HG03575 (cell line): ENCODE measurements at regions not wholly inside any gene's neighbourhood (a gene's known extent, or its start where the extent isn't known, plus 50 kb on each side); places are given as distances from the start of the nearest gene placed in this dataset.
"Not testable (repeated sequence)": the region's sequence is repeated elsewhere in the genome, so short reads cannot be mapped to it uniquely, and the experiment has no call there.

Source experiments
- ATAC-seq: cut with Tn5 transposase; IDR thresholded peaks from one replicate; pipeline ENCODE4 v1.9.1; 2021; ENCODE audit not compliant: unreplicated experiment, insufficient number of reproducible peaks, low FRiP score; ENCODE audit errors: extremely low read depth

DNA sequence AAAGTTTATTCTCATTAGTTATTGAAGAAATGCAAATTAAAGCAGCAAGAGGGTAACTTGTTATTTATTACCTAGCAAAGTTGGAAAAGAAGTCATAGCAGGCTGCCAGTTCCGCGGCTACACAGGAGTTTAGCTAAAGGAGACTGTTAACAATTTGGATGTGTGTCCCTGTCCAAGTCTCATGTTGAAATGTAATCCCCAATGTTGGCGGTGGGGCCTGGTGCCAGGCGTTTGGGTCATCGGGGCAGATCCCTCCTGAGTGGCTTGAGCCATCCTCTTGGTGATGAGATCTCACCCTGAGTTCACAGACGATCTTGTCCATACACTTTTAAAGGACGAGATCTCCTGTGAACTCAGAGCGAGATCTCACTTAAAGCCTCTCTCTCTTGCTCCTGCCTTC is 608.3 kb downstream of the SH2D4B start:
- no peak for ATAC-seq

- no peak for ATAC-seq
Observed at GRCh38 chr10:81146436-81146835, 608.7 kb downstream of the SH2D4B start.

DNA sequence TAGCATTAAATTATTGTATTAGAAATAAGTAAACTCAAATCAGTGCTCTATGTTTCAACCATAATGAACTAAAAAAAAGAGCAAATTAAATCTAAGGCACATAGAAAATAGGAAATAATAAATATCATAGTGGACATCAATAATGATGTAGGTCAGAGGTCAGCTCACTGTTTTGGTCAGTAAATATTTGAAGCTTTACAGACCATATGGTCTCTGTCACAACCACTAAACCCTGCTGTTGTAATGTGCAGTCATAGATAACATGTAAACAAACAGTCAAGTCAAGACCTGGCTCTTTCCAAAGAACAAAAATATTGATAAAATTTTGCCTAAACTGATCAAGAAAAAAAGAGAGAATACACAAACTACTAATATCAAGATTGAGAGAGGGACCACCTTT is 615.0 kb downstream of the SH2D4B start:
- ATAC-seq = no peak

DNA sequence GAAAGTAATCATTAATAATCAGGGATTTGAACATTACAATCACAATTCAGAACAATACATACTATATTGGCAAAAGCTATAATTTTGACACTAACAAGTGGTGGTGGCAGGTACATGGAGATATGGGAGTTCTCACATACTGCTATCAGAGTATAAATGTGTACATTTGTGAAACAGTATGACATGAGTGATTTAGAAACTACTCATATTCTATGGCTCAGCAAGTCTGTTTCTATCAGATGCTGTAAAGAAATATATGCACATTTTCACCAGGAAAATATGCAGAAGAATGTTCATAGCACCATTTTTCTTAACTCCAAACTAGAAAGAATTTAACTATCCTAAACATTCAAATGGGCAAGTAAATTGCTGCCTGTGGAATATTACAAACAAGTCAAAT is 620.0 kb downstream of the SH2D4B start:
- no peak for ATAC-seq

DNA sequence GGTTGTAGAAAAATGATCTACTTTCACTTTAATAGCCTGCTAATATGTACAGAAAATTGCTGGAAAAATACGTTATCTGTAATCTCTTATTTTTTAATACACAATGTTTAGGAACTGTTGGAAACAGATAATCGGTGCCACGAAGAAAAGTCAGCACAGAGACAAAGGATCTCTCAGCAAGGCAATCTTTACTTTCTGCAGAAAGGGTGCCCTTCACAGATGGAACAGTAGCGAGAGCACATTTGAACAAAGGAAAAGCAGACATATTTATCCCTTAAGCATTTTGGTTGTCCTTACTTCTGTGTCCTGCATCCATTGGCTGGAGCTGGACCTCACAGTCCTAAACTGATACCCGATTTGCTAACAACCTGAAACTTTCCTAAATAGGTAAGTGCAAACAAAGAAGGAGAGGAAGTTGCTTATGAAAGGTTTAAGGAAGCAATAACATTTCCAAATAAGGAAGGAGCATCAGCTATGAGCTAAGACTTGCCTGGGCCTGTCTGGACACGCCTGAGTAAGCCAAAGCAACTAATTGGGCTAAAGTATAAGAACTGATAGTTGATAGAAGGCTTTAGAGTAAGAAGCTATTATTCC is 640.0 kb downstream of the SH2D4B start:
- ATAC-seq = no peak

DNA sequence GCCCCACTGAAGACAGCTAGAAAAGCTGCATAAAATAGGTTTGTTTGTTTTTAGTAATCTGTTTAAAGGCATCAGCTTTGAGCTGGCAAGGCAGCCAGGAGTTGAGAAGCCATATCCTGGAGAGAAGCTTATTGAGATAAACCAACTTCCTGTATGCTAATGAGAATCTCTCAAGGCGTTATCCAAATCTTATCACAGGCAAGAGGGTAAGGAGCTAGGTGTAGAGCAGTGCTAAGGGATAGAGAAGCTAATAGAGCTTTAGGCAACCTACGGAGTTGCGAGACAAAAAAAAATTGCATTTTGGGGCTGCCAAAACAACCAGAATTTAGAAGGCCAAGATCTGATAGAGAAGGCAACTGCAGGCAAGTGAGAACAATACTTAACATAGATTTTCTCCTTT is 641.6 kb downstream of the SH2D4B start:
- ATAC-seq = no peak

GRCh38 chr10:81179805-81180452 is 642.2 kb downstream of the SH2D4B start:
- ATAC-seq = peak; percentile 62

- no peak for ATAC-seq
Observed at GRCh38 chr10:81182296-81182695, 644.6 kb downstream of the SH2D4B start.

DNA sequence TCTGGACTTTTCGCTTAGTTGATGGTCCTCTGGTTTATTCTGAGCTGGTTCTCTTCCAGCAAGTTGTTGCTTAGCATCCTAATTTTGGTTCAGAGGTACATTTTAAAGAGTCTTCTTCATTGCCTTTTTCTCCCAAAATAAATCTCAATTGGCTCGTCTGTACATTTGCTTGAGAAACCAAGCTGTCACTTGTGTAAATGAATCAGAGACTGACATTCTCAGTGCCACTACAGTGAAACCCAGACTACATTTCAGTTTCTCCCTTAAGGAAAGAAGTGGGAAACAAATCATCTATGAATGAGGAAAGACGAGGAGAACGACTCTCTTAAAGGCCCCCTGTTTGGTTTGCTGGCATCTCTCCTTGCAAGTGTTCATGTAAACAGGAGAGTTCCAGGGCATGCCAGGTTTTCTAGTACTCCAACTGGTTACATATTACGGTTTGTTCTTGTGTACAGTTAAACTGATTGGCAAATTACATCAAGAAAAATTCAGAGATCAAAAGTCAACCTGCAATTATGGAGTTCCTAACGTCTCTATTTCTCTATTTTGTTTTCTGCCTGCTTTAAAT is 654.6 kb downstream of the SH2D4B start:
- ATAC-seq = no peak

- ATAC-seq = no peak
Observed at GRCh38 chr10:81200801-81201200, 663.1 kb downstream of the SH2D4B start.

- ATAC-seq = not testable (repeated sequence)
Observed at GRCh38 chr10:81207359-81207758, 667.6 kb upstream of the NRG3 start.

GRCh38 chr10:81213370-81213769 is 661.6 kb upstream of the NRG3 start:
- ATAC-seq = no peak

GRCh38 chr10:81215498-81215897 is 659.5 kb upstream of the NRG3 start:
- ATAC-seq = no peak

- ATAC-seq = no peak
Observed at GRCh38 chr10:81216949-81217348, 658.0 kb upstream of the NRG3 start.

GRCh38 chr10:81218307-81218706 is 656.7 kb upstream of the NRG3 start:
- ATAC-seq = no peak

DNA sequence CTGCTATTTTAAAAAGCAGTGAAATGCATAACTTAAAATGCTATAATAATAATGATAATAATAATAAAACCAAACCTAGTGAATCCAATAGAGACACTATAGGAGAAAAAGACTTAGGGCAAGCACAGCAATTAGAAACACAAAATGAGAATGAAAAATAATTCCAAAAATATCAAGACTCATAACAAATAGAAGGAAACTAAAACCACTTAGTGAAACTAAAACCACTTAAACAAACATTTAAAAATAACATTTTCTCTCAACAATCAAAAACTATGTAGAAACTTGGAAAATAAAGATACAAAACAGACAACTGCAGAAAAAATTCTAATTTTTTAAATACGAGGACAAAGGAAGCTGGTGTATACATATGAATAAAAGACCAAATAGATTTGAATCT is 655.2 kb upstream of the NRG3 start:
- ATAC-seq = no peak

- no peak for ATAC-seq
Observed at GRCh38 chr10:81248886-81249285, 626.1 kb upstream of the NRG3 start.

- no peak for ATAC-seq
Observed at GRCh38 chr10:81251457-81252115, 623.4 kb upstream of the NRG3 start.

DNA sequence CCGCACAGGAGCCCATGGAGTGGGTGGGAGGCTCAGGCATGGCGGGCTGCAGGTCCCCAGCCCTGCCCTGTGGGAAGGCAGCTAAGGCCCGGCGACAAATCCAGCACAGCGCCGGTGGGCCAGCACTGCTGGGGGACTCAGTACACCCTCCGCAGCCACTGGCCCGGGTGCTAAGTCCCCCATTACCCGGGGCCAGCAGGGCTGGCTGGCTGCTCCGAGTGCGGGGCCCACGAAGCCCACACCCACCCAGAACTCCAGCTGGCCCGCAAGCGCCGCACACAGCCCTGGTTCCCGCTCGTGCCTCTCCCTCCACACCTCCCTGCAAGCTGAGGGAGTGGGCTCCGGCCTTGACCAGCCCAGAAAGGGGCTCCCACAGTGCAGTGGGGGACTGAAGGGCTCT is 610.0 kb upstream of the NRG3 start:
- not testable (repeated sequence) for ATAC-seq

- ATAC-seq = no peak
Observed at GRCh38 chr10:81270051-81270450, 604.9 kb upstream of the NRG3 start.
